ENCODE measurements at regions not wholly inside any gene's neighbourhood (a gene's known extent, or its start where the extent isn't known, plus 50 kb on each side); places are given as distances from the start of the nearest gene placed in this dataset.

GRCh38 chr11:27250867-27251665 lies 111.9 kb downstream of the CCDC34 start:
- TF ChIP-seq CTCF (IDR thresholded peaks at IDR 0.05 in 4 of 5, conservative IDR thresholded peaks at IDR 0.05 in 1 of 5) (no peak), POLR2A (IDR thresholded peaks at IDR 0.05) (no peak)

All from gastrocnemius medialis (tissue), 4 donors.